OCI-LY3 (cell line): ENCODE measurements at regions not wholly inside any gene's neighbourhood (a gene's known extent, or its start where the extent isn't known, plus 50 kb on each side); places are given as distances from the start of the nearest gene placed in this dataset.

Experiments used
- H2AFZ ChIP-seq: fragments of 200-600, 300-600 bp; shearing (Covaris generic); 2 replicates; pipeline ENCODE4 v1.6.0; 2014; ENCODE audit warnings: antibody characterized with exemption, low read depth, low read length
- H3K27ac ChIP-seq: fragments of 200-600, 300-600 bp; sonication (generic); 2 replicates; pipeline ENCODE4 v1.5.1; 2014; ENCODE audit warnings: mild to moderate bottlenecking, low read length, moderate library complexity, mixed read lengths
- H3K27me3 ChIP-seq: fragments of 200-600, 300-600 bp; sonication (generic); 2 replicates; pipeline ENCODE4 v1.6.1; 2014; ENCODE audit warnings: low read depth, low read length, mixed read lengths
- H3K36me3 ChIP-seq: fragments of 200-600, 300-600 bp; sonication (generic); replicated peaks from 2 replicates; pipeline ENCODE3; 2014; ENCODE audit warnings: low read depth, low read length, mixed read lengths
- H3K4me1 ChIP-seq: fragments of 300-600, 200-600 bp; sonication (generic); 2 replicates; pipeline ENCODE4 v1.6.1; 2014; ENCODE audit warnings: low read length, mixed read lengths
- H3K4me2 ChIP-seq: fragments of 200-600, 300-600 bp; sonication (generic); 2 replicates; pipeline ENCODE4 v1.6.1; 2014; ENCODE audit warnings: low read length, mixed read lengths
- H3K4me3 ChIP-seq: fragments of 300-600, 200-600 bp; sonication (generic); 2 replicates; pipeline ENCODE4 v1.5.1; 2014; ENCODE audit warnings: antibody characterized with exemption, mild to moderate bottlenecking, low read length, moderate library complexity
- H3K79me2 ChIP-seq: fragments of 300-600, 200-600 bp; shearing (Covaris generic); 2 replicates; pipeline ENCODE4 v1.6.1; 2014; ENCODE audit warnings: mild to moderate bottlenecking, low read length, mixed read lengths
- H3K9ac ChIP-seq: fragments of 300-600, 200-600 bp; shearing (Covaris generic); 2 replicates; pipeline ENCODE4 v1.6.0; 2014; ENCODE audit warnings: mild to moderate bottlenecking, low read length, moderate library complexity
- H3K9me3 ChIP-seq: fragments of 200-600, 300-600 bp; shearing (Covaris generic); 2 replicates; pipeline ENCODE4 v1.6.1; 2014; ENCODE audit warnings: low read length, mixed read lengths; ENCODE audit not compliant: insufficient read depth
- H4K20me1 ChIP-seq: fragments of 200-600, 300-600 bp; sonication (generic); 2 replicates; pipeline ENCODE4 v1.6.1; 2016; ENCODE audit warnings: low read length, mixed read lengths; ENCODE audit not compliant: insufficient read depth
- EZH2phosphoT487 ChIP-seq: fragments of 200-600 bp; shearing (Covaris generic); IDR thresholded peaks from 2 replicates; pipeline ENCODE4 v1.6.1; 2018; ENCODE audit warnings: antibody characterized with exemption, mixed run types, low read depth
- TF ChIP-seq, protein P1 (sequence below): fragments of 200-600, 300-600 bp; sonication (generic); IDR thresholded peaks from 2 replicates; pipeline ENCODE4 v1.5.1; 2014; ENCODE audit warnings: antibody characterized with exemption, low read length, low read depth

GRCh38 chr5:158309088-158309807, 450.3 kb upstream of the CLINT1 start:
- no peaks in the 10 kb centered on the region for H3K27me3 ChIP-seq
- no peak overlapping the region for H3K4me2 ChIP-seq
- no peaks in the 10 kb centered on the region for H3K4me1 ChIP-seq
- H3K4me3 ChIP-seq, result no peak overlapping the region
- H3K27ac ChIP-seq, result no peak overlapping the region
- H3K9ac ChIP-seq, result no peak overlapping the region
- TF ChIP-seq, protein P1, sequence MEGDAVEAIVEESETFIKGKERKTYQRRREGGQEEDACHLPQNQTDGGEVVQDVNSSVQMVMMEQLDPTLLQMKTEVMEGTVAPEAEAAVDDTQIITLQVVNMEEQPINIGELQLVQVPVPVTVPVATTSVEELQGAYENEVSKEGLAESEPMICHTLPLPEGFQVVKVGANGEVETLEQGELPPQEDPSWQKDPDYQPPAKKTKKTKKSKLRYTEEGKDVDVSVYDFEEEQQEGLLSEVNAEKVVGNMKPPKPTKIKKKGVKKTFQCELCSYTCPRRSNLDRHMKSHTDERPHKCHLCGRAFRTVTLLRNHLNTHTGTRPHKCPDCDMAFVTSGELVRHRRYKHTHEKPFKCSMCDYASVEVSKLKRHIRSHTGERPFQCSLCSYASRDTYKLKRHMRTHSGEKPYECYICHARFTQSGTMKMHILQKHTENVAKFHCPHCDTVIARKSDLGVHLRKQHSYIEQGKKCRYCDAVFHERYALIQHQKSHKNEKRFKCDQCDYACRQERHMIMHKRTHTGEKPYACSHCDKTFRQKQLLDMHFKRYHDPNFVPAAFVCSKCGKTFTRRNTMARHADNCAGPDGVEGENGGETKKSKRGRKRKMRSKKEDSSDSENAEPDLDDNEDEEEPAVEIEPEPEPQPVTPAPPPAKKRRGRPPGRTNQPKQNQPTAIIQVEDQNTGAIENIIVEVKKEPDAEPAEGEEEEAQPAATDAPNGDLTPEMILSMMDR, result no peak
- TF ChIP-seq EZH2phosphoT487, result no peak
- no peaks in the 10 kb centered on the region for H3K9me3 ChIP-seq
- H4K20me1 ChIP-seq, result no peaks in the 10 kb centered on the region
- no peaks in the 10 kb centered on the region for H3K36me3 ChIP-seq
- no peak overlapping the region for H2AFZ ChIP-seq
- no peaks in the 10 kb centered on the region for H3K79me2 ChIP-seq

GRCh38 chr5:158308429-158309025, 449.6 kb upstream of the CLINT1 start:
- Histone ChIP-seq H2AFZ (no peak overlapping the region), H4K20me1 (no peaks in the 10 kb centered on the region), H3K36me3 (no peaks in the 10 kb centered on the region), H3K9me3 (no peaks in the 10 kb centered on the region), H3K9ac (no peak overlapping the region), H3K27ac (no peak overlapping the region), H3K79me2 (no peaks in the 10 kb centered on the region), H3K4me3 (no peak overlapping the region), H3K27me3 (no peaks in the 10 kb centered on the region), H3K4me1 (no peaks in the 10 kb centered on the region), H3K4me2 (no peak overlapping the region)
- TF ChIP-seq, protein P1, result no peak
- no peak for TF ChIP-seq EZH2phosphoT487

DNA sequence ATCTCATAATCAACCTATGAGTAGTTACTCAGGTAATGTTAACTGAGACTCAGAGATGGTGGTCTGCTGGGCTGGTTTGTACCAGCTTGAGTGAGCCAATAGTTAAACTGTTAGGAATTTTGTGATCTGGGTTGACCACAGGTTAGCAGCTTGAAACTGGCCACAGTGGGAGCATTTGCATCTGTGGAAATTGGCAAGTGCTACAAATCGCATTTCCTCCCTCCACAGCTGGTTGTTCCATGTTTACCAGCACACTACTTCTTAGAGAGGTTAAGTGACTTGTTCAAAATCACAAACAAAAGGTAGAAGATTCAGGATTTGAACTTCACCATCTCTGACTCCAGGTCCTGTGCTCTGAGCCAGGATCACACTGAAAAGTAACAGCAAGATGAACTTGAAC, 446.9 kb upstream of the CLINT1 start:
- no peak overlapping the region for H3K4me2 ChIP-seq
- H3K4me1 ChIP-seq, result no peaks in the 10 kb centered on the region
- TF ChIP-seq, protein P1, result no peak
- no peak for TF ChIP-seq EZH2phosphoT487
- H4K20me1 ChIP-seq, result no peaks in the 10 kb centered on the region
- no peak overlapping the region for H3K9ac ChIP-seq
- H3K27ac ChIP-seq, result no peak overlapping the region
- no peak overlapping the region for H2AFZ ChIP-seq
- no peaks in the 10 kb centered on the region for H3K27me3 ChIP-seq
- no peak overlapping the region for H3K4me3 ChIP-seq
- no peaks in the 10 kb centered on the region for H3K9me3 ChIP-seq
- H3K36me3 ChIP-seq, result no peaks in the 10 kb centered on the region
- H3K79me2 ChIP-seq, result no peaks in the 10 kb centered on the region

DNA sequence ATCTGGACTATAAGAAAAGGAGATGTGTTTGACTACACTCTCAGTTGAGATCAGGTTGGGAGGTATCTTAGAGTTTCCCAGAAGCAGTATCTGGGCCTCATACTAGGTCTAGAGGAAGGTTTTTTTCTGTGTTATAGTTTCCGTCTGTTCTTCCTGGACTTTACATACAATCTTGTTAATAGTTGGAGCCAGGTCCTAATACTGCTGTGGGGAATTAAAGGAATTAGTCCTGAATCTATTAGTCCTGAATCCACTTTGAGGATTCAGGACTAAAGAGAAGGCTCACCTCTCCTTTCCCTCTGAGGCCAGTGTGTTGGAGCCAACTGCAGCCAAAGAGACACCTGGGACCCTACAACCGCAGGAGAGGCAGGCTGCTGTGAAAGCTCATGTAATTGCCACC, 445.7 kb upstream of the CLINT1 start:
- Histone ChIP-seq H3K9ac (no peak overlapping the region), H3K79me2 (no peaks in the 10 kb centered on the region), H3K36me3 (no peaks in the 10 kb centered on the region), H4K20me1 (no peaks in the 10 kb centered on the region), H3K4me2 (no peak overlapping the region), H3K4me3 (no peak overlapping the region), H3K4me1 (no peaks in the 10 kb centered on the region), H3K27ac (no peak overlapping the region), H3K27me3 (no peaks in the 10 kb centered on the region), H2AFZ (no peak overlapping the region), H3K9me3 (no peaks in the 10 kb centered on the region)
- TF ChIP-seq EZH2phosphoT487, result no peak
- TF ChIP-seq, protein P1, result no peak
